ENCODE measurements at regions not wholly inside any gene's neighbourhood (a gene's known extent, or its start where the extent isn't known, plus 50 kb on each side); places are given as distances from the start of the nearest gene placed in this dataset.

DNA sequence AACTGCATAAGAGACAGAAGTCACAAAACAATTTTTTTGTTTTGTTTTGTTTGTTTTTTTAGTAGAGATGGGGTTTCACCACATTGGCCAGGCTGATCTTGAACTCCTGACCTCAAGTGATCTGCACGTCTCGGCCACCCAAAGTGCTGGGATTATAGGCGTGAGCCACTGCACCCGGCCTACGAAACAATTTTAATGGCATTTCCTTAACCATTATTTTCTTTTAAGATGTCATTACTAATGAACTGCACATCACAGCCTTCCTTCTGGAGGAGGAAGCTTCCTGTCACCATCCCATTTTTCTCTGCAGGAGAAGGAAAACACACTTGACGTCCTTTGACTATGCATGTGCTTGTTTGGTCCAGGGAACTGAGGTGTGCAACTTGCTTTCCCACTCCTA is 125.3 kb upstream of the AKIRIN2 start:
- no peak for TF ChIP-seq EZH2phosphoT487 (IDR thresholded peaks at IDR 0.05; ENCODE audit: insufficient read depth, low read depth)
- TF ChIP-seq EZH2 (IDR thresholded peaks at IDR 0.05; ENCODE audit: insufficient read depth, poor library complexity, severe bottlenecking) = no peak

Data from GM23248 (cell line).